HepG2 (cell line): ENCODE measurements at regions not wholly inside any gene's neighbourhood (a gene's known extent, or its start where the extent isn't known, plus 50 kb on each side); places are given as distances from the start of the nearest gene placed in this dataset.

ENCODE experiments used
- ATAC-seq: fragments of 200-7000 bp; cut with Tn5 transposase; 3 replicates; pipeline ENCODE4 v1.9.1; 2020; ENCODE audit warnings: mild to moderate bottlenecking, moderate library complexity
- BruUV-seq: library from RNA; stranded (reverse); fragments of 400-500 nt; replicated peaks from 2 replicates; lab custom pipeline; 2021; lab: Mats Ljungman, UMichigan
- CTCF ChIA-PET: fragments of 300-600 bp; formaldehyde crosslinking; extraction: SDS; loops from one replicate; lab custom pipeline; 2021; ENCODE audit warnings: low total read pairs, inconsistent platforms, low intra/inter-chr PET ratio; lab: Yijun Ruan, JAX
- POLR2A ChIA-PET: fragments of 350-600 bp; sonication (Branson Sonifier 250); formaldehyde crosslinking; loops from one replicate; lab custom pipeline; 2020; ENCODE audit warnings: antibody characterized with exemption, inconsistent platforms; lab: Yijun Ruan, JAX
- DNase-seq: peaks from one replicate; pipeline ENCODE4 v3.0.0-alpha.2; 2015; ENCODE audit warnings: low spot score
- FAIRE-seq: peaks from 3 replicates; lab custom pipeline; 2011; peaks lifted over from hg19 to GRCh38; lab: Jason Lieb, UNC
- H2AFZ ChIP-seq: one replicate; pipeline ENCODE4 v1.6.1; 2011; ENCODE audit warnings: low read length, inconsistent platforms
- H3K27ac ChIP-seq: fragments of 300-600 bp; 3 replicates; pipeline ENCODE4 v1.8.0; 2011; ENCODE audit warnings: mixed run types, mild to moderate bottlenecking, mixed read lengths, low read length, inconsistent platforms; ENCODE audit not compliant: insufficient read depth; ENCODE audit errors: extremely low read length
- H3K27me3 ChIP-seq, 2 experiments: fragments of 200-600 bp in 1 of 2; 2 replicates in 1 of 2; 3 replicates in 1 of 2; pipeline versions ENCODE4 v1.6.0 to v1.8.0; 2011; ENCODE audit warnings: low read length in 2 of 2, mild to moderate bottlenecking in 2 of 2, moderate library complexity in 2 of 2, inconsistent platforms in 1 of 2; ENCODE audit not compliant: insufficient read depth in 2 of 2, control insufficient read depth in 1 of 2
- H3K36me3 ChIP-seq, 2 experiments: fragments of 200-600 bp in 1 of 2; replicated peaks in 1 of 2; 2 replicates in 1 of 2; 3 replicates in 1 of 2; pipeline versions ENCODE4 v1.5.1 to v1.8.0; 2011; ENCODE audit warnings: low read length in 2 of 2, inconsistent platforms in 1 of 2; ENCODE audit not compliant: insufficient read depth in 2 of 2, control insufficient read depth in 1 of 2
- H3K4me1 ChIP-seq: 2 replicates; pipeline ENCODE4 v1.5.1; 2012; ENCODE audit warnings: low read length, inconsistent platforms; ENCODE audit not compliant: insufficient read depth
- H3K4me2 ChIP-seq: 2 replicates; pipeline ENCODE4 v1.6.0; 2011; ENCODE audit warnings: low read depth, low read length, inconsistent platforms
- H3K4me3 ChIP-seq, 3 experiments: fragments of 200-600 bp in 1 of 3; sonication (generic), shearing (Covaris generic) in 1 of 3; replicated peaks in 1 of 3; 2 replicates each; pipeline ENCODE4 v1.5.1; 2011 to 2016; ENCODE audit warnings: low read length in 3 of 3, inconsistent platforms in 2 of 3, low read depth in 2 of 3, mild to moderate bottlenecking in 2 of 3, control low read depth in 1 of 3, mixed read lengths in 1 of 3; ENCODE audit not compliant: insufficient read depth in 1 of 3
- H3K79me2 ChIP-seq: one replicate; pipeline ENCODE4 v1.6.1; 2011; ENCODE audit warnings: low read length, inconsistent platforms; ENCODE audit not compliant: insufficient read depth
- H3K9ac ChIP-seq: 2 replicates; pipeline ENCODE4 v1.6.0; 2011; ENCODE audit warnings: mild to moderate bottlenecking, low read depth, low read length, inconsistent platforms; ENCODE audit not compliant: insufficient read depth
- H3K9me3 ChIP-seq: 2 replicates; pipeline ENCODE4 v1.5.1; 2012; ENCODE audit warnings: mild to moderate bottlenecking, low read length
- H4K20me1 ChIP-seq: 2 replicates; pipeline ENCODE4 v1.6.0; 2011; ENCODE audit warnings: inconsistent platforms, mild to moderate bottlenecking, low read length, moderate library complexity; ENCODE audit not compliant: insufficient read depth
- BHLHE40 ChIP-seq: IDR thresholded peaks from 2 replicates; pipeline ENCODE4 v1.6.1; 2011; ENCODE audit warnings: low read length, improper control_type of control experiment
- GATAD2A ChIP-seq: IDR thresholded peaks from 2 replicates; pipeline ENCODE4 v1.6.1; 2016
- GPN1 ChIP-seq: sonication (generic); formaldehyde crosslinking; IDR thresholded peaks from 2 replicates; pipeline ENCODE4 v1.5.1; 2020; ENCODE audit warnings: missing genetic modification reagents, borderline replicate concordance
- GTF2F1 ChIP-seq: fragments of 150-350 bp; IDR thresholded peaks from 2 replicates; pipeline ENCODE4 v1.6.1; 2014; ENCODE audit warnings: low read length
- GTF3A ChIP-seq: sonication (generic); formaldehyde crosslinking; conservative IDR thresholded peaks from 2 replicates; pipeline ENCODE4 v1.4.0; 2020; ENCODE audit warnings: mild to moderate bottlenecking, missing genetic modification reagents
- KDM5A ChIP-seq: fragments of 200-600 bp; sonication (generic); IDR thresholded peaks from 2 replicates; pipeline ENCODE4 v1.7.0; 2018; ENCODE audit warnings: antibody characterized with exemption, mild to moderate bottlenecking, low read length, borderline replicate concordance
- KMT2B ChIP-seq: IDR thresholded peaks from 2 replicates; pipeline ENCODE4 v1.6.1; 2016; ENCODE audit warnings: missing genetic modification reagents, missing compliant biosample characterization
- MED1 ChIP-seq: sonication (generic); formaldehyde crosslinking; IDR thresholded peaks from 2 replicates; pipeline ENCODE4 v1.4.0; 2020; ENCODE audit warnings: missing genetic modification reagents
- NFIB ChIP-seq: sonication (generic); formaldehyde crosslinking; IDR thresholded peaks from 2 replicates; pipeline ENCODE4 v1.9.0; 2021; ENCODE audit warnings: missing genetic modification reagents, mild to moderate bottlenecking, borderline replicate concordance
- PPARG ChIP-seq: conservative IDR thresholded peaks from 2 replicates; pipeline ENCODE4 v1.6.1; 2016; ENCODE audit warnings: missing biosample characterization, missing genetic modification reagents
- SP140L ChIP-seq: sonication (generic); formaldehyde crosslinking; IDR thresholded peaks from 2 replicates; pipeline ENCODE4 v1.4.0; 2020; ENCODE audit warnings: missing genetic modification reagents, borderline replicate concordance
- TEAD3 ChIP-seq: optimal IDR thresholded peaks from 2 replicates; pipeline ENCODE3; 2016; ENCODE audit warnings: borderline replicate concordance
- ZIK1 ChIP-seq: sonication (generic); formaldehyde crosslinking; IDR thresholded peaks from 2 replicates; pipeline ENCODE4 v1.5.0; 2020; ENCODE audit warnings: mild to moderate bottlenecking, low read depth, missing genetic modification reagents, borderline replicate concordance
- ZNF430 ChIP-seq: sonication (generic); formaldehyde crosslinking; IDR thresholded peaks from 2 replicates; pipeline ENCODE4 v1.9.0; 2021; ENCODE audit warnings: mild to moderate bottlenecking, missing genetic modification reagents
- ZNF7 ChIP-seq: IDR thresholded peaks from 2 replicates; pipeline ENCODE4 v1.6.1; 2016; ENCODE audit warnings: missing biosample characterization, missing genetic modification reagents
- ZNF737 ChIP-seq: sonication (generic); formaldehyde crosslinking; IDR thresholded peaks from 2 replicates; pipeline ENCODE4 v1.5.0; 2020; ENCODE audit warnings: missing genetic modification reagents, mild to moderate bottlenecking, borderline replicate concordance
- ZSCAN21 ChIP-seq: sonication (generic); formaldehyde crosslinking; IDR thresholded peaks from 2 replicates; pipeline ENCODE4 v1.8.0; 2022; ENCODE audit warnings: mild to moderate bottlenecking, missing genetic modification reagents, moderate library complexity, borderline replicate concordance
- WGBS: methylation state at CpG from one replicate; pipeline ENCODE4 v1.1.6; 2017; ENCODE audit warnings: low lambda C conversion rate; 5-methylcytosine and 5-hydroxymethylcytosine counted together
- in situ Hi-C: cut with HindIII; loops from 2 replicates; pipeline ENCODE4 v1.10.0; 2017; ENCODE audit warnings: low pct_unique_long_range_greater_than_20kb; ENCODE audit not compliant: extremely low pct_ligation_motif_present
- intact Hi-C: fragments of 100-400 bp; cut with micrococcal nuclease; formaldehyde crosslinking; loops from one replicate; pipeline ENCODE4 v1.10.0; 2022; ENCODE audit not compliant: unreplicated experiment
- TF ChIP-seq, protein P1 (sequence below): sonication (generic); formaldehyde crosslinking; IDR thresholded peaks from 2 replicates; pipeline ENCODE4 v1.8.1; 2023; ENCODE audit warnings: mild to moderate bottlenecking, missing genetic modification reagents
- TF ChIP-seq, protein P2 (sequence below): sonication (generic); formaldehyde crosslinking; IDR thresholded peaks from 2 replicates; pipeline ENCODE4 v1.9.0; 2022; ENCODE audit warnings: low read depth, missing genetic modification reagents
- TF ChIP-seq, protein P3 (sequence below): sonication (generic); formaldehyde crosslinking; IDR thresholded peaks from 2 replicates; pipeline ENCODE4 v1.4.0; 2020; ENCODE audit warnings: low read depth, missing genetic modification reagents

- TF ChIP-seq ZNF7 = no peak
- TF ChIP-seq GATAD2A (CRISPR knock-in tag) = no peak
- TF ChIP-seq TEAD3 (CRISPR knock-in tag) = no peak
- TF ChIP-seq KDM5A = no peak
- no peak for TF ChIP-seq ZIK1 (CRISPR knock-in tag)
These were observed 165.8 kb upstream of the ANKH start (continued) for GRCh38 chr5:15037247-15037908.

- Histone ChIP-seq H3K9ac (no peak overlapping the region), H3K9me3 (peaks cover 6% of the 10 kb centered on the region; the same call in 1 of the 2 replicates), H3K4me1 (no peaks in the 10 kb centered on the region), H3K79me2 (no peaks in the 10 kb centered on the region), H3K4me2 (no peak overlapping the region), H4K20me1 (no peaks in the 10 kb centered on the region), H3K27me3 (peaks cover 0 to 2% of the 10 kb centered on the region in 2 experiments; a peak in 2 of 5 replicates), H3K27ac (no peak overlapping the region), H2AFZ (no peak overlapping the region), H3K36me3 (no peaks in the 10 kb centered on the region), H3K4me3 (no peak overlapping the region)
- 6% methylated on average over 5 of the region's 5 CpGs for WGBS
- CTCF ChIA-PET = no interaction called here
- DNase-seq = no peak
- no TSS peak for BruUV-seq
- intact Hi-C loops = no loop called here
- in situ Hi-C loops = no loop called here
- POLR2A ChIA-PET = no interaction called here
- no peak for FAIRE-seq
- ATAC-seq = no peak
- TF ChIP-seq, protein P1, sequence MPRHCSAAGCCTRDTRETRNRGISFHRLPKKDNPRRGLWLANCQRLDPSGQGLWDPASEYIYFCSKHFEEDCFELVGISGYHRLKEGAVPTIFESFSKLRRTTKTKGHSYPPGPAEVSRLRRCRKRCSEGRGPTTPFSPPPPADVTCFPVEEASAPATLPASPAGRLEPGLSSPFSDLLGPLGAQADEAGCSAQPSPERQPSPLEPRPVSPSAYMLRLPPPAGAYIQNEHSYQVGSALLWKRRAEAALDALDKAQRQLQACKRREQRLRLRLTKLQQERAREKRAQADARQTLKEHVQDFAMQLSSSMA (CRISPR knock-in tag) = no peak
- TF ChIP-seq, protein P2, sequence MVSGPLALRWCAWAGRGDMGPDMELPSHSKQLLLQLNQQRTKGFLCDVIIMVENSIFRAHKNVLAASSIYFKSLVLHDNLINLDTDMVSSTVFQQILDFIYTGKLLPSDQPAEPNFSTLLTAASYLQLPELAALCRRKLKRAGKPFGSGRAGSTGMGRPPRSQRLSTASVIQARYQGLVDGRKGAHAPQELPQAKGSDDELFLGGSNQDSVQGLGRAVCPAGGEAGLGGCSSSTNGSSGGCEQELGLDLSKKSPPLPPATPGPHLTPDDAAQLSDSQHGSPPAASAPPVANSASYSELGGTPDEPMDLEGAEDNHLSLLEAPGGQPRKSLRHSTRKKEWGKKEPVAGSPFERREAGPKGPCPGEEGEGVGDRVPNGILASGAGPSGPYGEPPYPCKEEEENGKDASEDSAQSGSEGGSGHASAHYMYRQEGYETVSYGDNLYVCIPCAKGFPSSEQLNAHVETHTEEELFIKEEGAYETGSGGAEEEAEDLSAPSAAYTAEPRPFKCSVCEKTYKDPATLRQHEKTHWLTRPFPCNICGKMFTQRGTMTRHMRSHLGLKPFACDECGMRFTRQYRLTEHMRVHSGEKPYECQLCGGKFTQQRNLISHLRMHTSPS = no peak
- TF ChIP-seq NFIB (CRISPR knock-in tag) (no peak), PPARG (CRISPR knock-in tag) (no peak), MED1 (CRISPR knock-in tag) (no peak), GTF3A (CRISPR knock-in tag) (no peak), ZNF430 (no peak), ZNF737 (CRISPR knock-in tag) (no peak), GTF2F1 (no peak), GPN1 (CRISPR knock-in tag) (no peak), BHLHE40 (no peak), ZSCAN21 (CRISPR knock-in tag) (no peak), KMT2B (CRISPR knock-in tag) (no peak), SP140L (CRISPR knock-in tag) (no peak)
- TF ChIP-seq, protein P3, sequence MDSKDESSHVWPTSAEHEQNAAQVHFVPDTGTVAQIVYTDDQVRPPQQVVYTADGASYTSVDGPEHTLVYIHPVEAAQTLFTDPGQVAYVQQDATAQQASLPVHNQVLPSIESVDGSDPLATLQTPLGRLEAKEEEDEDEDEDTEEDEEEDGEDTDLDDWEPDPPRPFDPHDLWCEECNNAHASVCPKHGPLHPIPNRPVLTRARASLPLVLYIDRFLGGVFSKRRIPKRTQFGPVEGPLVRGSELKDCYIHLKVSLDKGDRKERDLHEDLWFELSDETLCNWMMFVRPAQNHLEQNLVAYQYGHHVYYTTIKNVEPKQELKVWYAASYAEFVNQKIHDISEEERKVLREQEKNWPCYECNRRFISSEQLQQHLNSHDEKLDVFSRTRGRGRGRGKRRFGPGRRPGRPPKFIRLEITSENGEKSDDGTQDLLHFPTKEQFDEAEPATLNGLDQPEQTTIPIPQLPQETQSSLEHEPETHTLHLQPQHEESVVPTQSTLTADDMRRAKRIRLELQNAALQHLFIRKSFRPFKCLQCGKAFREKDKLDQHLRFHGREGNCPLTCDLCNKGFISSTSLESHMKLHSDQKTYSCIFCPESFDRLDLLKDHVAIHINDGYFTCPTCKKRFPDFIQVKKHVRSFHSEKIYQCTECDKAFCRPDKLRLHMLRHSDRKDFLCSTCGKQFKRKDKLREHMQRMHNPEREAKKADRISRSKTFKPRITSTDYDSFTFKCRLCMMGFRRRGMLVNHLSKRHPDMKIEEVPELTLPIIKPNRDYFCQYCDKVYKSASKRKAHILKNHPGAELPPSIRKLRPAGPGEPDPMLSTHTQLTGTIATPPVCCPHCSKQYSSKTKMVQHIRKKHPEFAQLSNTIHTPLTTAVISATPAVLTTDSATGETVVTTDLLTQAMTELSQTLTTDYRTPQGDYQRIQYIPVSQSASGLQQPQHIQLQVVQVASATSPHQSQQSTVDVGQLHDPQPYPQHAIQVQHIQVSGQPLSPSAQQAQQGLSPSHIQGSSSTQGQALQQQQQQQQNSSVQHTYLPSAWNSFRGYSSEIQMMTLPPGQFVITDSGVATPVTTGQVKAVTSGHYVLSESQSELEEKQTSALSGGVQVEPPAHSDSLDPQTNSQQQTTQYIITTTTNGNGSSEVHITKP (CRISPR knock-in tag) = no peak
These were observed 162.8 kb upstream of the ANKH start for GRCh38 chr5:15034379-15034778.
